NB4 (cell line): ENCODE measurements at regions not wholly inside any gene's neighbourhood (a gene's known extent, or its start where the extent isn't known, plus 50 kb on each side); places are given as distances from the start of the nearest gene placed in this dataset.

ENCODE experiments used
- MYC ChIP-seq: IDR thresholded peaks from 2 replicates; pipeline ENCODE4 v1.6.1; 2011; ENCODE audit warnings: low read depth, low read length
- POLR2A ChIP-seq: IDR thresholded peaks from 2 replicates; pipeline ENCODE4 v1.6.1; 2011; ENCODE audit warnings: mild to moderate bottlenecking; ENCODE audit not compliant: insufficient read length; ENCODE audit errors: extremely low read depth
- TF ChIP-seq, protein P1 (sequence below): IDR thresholded peaks from one replicate; pipeline ENCODE4 v1.5.1; 2012; ENCODE audit warnings: low read depth, low read length
- TF ChIP-seq, protein P2 (sequence below): IDR thresholded peaks from 2 replicates; pipeline ENCODE4 v1.6.1; 2011; ENCODE audit warnings: low read depth, low read length

GRCh38 chr7:116404389-116404788 is 95.1 kb upstream of the CAV2 start:
- TF ChIP-seq, protein P1, sequence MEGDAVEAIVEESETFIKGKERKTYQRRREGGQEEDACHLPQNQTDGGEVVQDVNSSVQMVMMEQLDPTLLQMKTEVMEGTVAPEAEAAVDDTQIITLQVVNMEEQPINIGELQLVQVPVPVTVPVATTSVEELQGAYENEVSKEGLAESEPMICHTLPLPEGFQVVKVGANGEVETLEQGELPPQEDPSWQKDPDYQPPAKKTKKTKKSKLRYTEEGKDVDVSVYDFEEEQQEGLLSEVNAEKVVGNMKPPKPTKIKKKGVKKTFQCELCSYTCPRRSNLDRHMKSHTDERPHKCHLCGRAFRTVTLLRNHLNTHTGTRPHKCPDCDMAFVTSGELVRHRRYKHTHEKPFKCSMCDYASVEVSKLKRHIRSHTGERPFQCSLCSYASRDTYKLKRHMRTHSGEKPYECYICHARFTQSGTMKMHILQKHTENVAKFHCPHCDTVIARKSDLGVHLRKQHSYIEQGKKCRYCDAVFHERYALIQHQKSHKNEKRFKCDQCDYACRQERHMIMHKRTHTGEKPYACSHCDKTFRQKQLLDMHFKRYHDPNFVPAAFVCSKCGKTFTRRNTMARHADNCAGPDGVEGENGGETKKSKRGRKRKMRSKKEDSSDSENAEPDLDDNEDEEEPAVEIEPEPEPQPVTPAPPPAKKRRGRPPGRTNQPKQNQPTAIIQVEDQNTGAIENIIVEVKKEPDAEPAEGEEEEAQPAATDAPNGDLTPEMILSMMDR: no peak
- TF ChIP-seq POLR2A (no peak), MYC (no peak)
- TF ChIP-seq, protein P2, sequence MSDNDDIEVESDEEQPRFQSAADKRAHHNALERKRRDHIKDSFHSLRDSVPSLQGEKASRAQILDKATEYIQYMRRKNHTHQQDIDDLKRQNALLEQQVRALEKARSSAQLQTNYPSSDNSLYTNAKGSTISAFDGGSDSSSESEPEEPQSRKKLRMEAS: no peak
